Ovary (tissue), 3 donors: ENCODE measurements at regions not wholly inside any gene's neighbourhood (a gene's known extent, or its start where the extent isn't known, plus 50 kb on each side); places are given as distances from the start of the nearest gene placed in this dataset.

Experiments used
- EP300 ChIP-seq: sonication (generic); formaldehyde crosslinking; IDR thresholded peaks from one replicate; pipeline ENCODE4 v1.6.1; 2017; ENCODE audit warnings: antibody characterized with exemption
- POLR2A ChIP-seq: fragments of 450-650 bp; IDR thresholded peaks from one replicate; pipeline ENCODE4 v1.6.1; 2017; ENCODE audit warnings: antibody characterized with exemption, mild to moderate bottlenecking, moderate library complexity
- TF ChIP-seq, protein P1 (sequence below), 3 donors: fragments of 450-650 bp in 2 of 3; fragments of 200-600 bp in 1 of 3; IDR thresholded peaks; one replicate each; pipeline versions ENCODE4 v1.5.1 to v1.8.0; 2016 to 2022; ENCODE audit warnings: antibody characterized with exemption in 3 of 3, mild to moderate bottlenecking in 1 of 3
- donor health status: DM: no; HTN: no; CAD: no.

DNA sequence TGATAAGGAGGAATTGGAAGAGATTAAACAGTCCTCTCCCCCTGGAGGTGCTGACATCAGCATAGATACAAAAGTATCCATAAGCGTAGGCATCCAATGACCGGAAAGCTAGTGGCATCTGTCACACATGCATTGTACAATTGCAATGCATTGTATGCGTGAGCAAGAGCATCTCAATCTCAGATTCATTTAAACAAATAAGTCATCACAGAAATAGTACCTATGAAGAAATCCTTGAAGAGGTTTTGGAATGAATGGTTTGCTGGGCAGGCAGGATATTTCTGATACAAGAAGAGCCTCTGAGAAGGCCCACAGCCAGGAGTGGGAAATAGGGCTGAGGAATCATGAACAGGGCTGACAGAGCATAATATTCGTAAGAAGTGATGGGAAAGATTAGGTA lies 88.9 kb upstream of the ABCD3 start:
- TF ChIP-seq EP300 = no peak
- TF ChIP-seq, protein P1, sequence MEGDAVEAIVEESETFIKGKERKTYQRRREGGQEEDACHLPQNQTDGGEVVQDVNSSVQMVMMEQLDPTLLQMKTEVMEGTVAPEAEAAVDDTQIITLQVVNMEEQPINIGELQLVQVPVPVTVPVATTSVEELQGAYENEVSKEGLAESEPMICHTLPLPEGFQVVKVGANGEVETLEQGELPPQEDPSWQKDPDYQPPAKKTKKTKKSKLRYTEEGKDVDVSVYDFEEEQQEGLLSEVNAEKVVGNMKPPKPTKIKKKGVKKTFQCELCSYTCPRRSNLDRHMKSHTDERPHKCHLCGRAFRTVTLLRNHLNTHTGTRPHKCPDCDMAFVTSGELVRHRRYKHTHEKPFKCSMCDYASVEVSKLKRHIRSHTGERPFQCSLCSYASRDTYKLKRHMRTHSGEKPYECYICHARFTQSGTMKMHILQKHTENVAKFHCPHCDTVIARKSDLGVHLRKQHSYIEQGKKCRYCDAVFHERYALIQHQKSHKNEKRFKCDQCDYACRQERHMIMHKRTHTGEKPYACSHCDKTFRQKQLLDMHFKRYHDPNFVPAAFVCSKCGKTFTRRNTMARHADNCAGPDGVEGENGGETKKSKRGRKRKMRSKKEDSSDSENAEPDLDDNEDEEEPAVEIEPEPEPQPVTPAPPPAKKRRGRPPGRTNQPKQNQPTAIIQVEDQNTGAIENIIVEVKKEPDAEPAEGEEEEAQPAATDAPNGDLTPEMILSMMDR (IDR thresholded peaks at IDR 0.05) = no peak
- TF ChIP-seq POLR2A = no peak
